ENCODE measurements at regions not wholly inside any gene's neighbourhood (a gene's known extent, or its start where the extent isn't known, plus 50 kb on each side); places are given as distances from the start of the nearest gene placed in this dataset.
"Not testable (repeated sequence)": the region's sequence is repeated elsewhere in the genome, so short reads cannot be mapped to it uniquely, and the experiment has no call there.

DNA sequence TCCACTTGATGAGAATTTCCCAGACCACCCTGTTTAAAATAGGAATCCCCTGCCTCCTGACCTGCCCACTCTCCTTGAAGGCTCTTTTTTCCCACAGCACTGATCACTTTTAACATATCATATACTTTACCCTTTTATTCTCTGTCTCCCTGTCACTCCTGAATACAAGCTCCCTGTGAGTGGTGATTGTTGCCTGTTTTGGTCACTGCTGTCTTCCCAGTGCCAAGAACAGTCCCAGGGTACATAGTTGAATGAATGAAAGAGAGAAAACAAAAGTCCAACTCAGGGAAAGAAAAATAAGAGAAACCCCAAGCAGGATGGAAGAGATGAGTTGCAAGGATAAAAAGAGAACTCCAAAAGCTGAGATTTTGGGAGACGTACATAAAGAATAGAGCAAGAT, 500.3 kb upstream of the LMCD1 start:
- DNase-seq (ENCODE audit: low read depth, low spot score): peak; percentile 11

- peak; percentile 24 for DNase-seq (ENCODE audit: low read depth, low spot score)
Measured at GRCh38 chr3:8001712-8002111, 499.9 kb upstream of the LMCD1 start.

- no peak for DNase-seq (ENCODE audit: low read depth, low spot score)
Measured at GRCh38 chr3:8011902-8012301, 489.7 kb upstream of the LMCD1 start.

DNA sequence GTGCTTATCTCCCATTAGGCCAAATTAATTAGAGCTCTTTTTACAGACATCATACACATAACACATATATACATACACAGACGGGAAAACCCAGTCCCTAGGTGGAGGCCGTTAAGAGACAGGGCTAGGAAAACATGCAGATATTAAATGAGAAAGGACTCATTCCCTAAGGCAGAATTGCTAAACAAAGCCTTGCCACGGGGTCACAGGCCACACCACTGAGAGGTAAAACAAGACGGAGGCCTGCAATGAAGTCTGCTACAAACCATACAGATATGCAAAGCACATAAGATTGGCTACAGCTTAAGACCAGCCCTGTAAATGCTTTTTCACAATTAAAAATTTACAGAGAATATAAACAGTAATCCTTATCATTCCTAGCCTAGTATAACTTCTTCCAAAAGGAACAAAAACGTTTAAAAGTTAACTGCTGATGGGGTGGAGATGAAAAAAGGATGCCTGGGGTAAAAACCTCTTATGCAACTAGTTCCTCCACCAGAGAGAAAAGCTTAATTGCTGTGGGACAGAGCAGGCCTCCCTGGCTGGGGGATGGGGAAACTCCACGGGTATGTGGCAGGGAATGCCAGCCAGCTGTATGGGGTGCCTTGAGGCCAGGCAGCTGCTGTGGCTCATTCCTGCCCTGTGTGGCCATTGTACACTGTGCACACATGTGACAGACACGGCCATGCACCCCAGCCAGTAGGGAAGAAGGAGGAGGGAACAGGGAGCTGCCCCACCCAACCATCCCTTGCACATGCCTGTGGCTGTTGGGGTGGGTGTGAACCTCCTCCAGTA, 481.4 kb upstream of the LMCD1 start:
- DNase-seq (ENCODE audit: low read depth, low spot score): no peak

- no peak for DNase-seq (ENCODE audit: low read depth, low spot score)
Measured at GRCh38 chr3:8027954-8028353, 473.7 kb upstream of the LMCD1 start.

- DNase-seq (ENCODE audit: low read depth, low spot score): no peak
Measured at GRCh38 chr3:8050283-8050682, 451.3 kb upstream of the LMCD1 start.

GRCh38 chr3:8052659-8053058, 449.0 kb upstream of the LMCD1 start:
- DNase-seq (ENCODE audit: low read depth, low spot score): peak; percentile 93

GRCh38 chr3:8068135-8068534, 433.5 kb upstream of the LMCD1 start:
- not testable (repeated sequence) for DNase-seq (ENCODE audit: low read depth, low spot score)

DNA sequence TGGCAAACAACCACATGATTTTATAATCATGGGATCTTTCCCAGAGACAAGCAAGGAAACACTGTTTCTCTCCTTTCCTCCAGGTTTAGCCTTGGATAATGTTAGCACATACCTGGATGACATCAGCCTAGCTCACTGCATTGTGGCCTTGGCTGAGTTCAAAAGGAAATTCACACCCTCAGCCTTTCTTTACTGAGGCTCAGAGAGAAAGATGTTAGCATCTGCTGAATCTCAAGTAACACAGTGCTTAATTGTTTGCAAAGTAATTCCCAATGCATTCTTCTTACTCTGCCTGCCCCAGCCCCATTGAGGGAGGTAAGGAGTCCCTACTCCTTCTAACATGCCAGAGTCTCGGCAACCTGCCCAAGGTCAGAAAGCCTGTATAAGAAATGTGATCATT, 432.2 kb upstream of the LMCD1 start:
- peak; percentile 36 for DNase-seq (ENCODE audit: low read depth, low spot score)

- peak; percentile 52 for DNase-seq (ENCODE audit: low read depth, low spot score)
Measured at GRCh38 chr3:8070011-8070410, 431.6 kb upstream of the LMCD1 start.

GRCh38 chr3:8074740-8075139, 426.9 kb upstream of the LMCD1 start:
- DNase-seq (ENCODE audit: low read depth, low spot score): not testable (repeated sequence)

DNA sequence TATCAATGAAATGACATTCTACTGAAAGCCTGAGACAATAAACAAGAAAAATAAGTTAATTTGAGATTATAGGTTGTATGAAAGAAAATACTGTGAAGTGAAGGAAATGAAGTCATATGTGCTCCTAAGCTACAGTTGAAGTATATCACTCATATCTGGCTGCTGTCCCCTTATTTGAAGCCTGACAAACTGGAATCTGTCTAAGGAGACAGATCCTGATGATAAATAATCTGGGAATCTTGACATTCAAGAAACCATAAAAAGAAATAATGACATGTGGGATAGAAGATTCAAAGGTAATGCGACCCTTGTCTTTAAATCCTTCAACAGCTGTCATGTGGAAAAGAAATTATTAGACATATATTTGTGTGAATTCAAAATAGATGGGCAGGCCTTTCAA, 424.5 kb upstream of the LMCD1 start:
- DNase-seq (ENCODE audit: low read depth, low spot score): no peak

GRCh38 chr3:8080464-8080863, 421.2 kb upstream of the LMCD1 start:
- no peak for DNase-seq (ENCODE audit: low read depth, low spot score)

GRCh38 chr3:8085498-8085897, 416.1 kb upstream of the LMCD1 start:
- no peak for DNase-seq (ENCODE audit: low read depth, low spot score)

DNA sequence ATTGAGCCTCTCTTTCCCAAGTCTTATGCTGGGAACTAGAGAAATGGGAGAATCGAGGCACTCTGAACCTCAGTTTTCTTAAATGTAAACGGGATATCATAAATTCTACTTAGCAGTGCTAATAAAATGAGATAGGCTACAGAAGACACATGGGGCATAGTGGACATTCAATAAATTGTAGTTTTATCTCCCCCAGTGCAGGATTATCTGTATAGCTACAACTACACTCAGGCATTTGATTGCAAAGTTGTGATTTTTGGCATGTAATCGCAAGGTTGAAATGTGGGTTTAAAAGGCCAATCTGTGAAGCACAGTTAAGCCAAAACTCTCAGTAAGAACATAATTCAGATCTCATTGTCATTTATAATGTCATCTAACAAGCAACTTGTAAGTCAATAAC, 413.7 kb upstream of the LMCD1 start:
- no peak for DNase-seq (ENCODE audit: low read depth, low spot score)

DNA sequence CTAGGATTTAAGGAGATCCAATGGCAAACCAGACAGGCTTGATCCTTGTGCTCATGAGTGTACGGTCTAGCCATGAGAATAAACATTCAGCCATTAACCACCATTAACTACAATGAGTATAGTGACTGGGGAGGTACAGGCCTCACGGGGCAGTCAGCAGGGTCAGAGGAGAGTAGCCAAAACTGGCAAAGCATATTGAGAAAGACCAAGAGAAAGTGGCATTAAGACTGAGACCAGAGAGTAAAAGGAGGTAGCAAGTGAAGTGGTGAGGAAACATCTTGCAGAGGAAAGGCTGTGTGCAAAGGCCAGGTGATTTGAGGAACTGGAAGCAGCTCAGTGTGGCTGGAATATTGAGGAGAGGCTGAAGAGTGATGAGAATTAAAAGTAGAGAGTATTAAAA, 407.2 kb upstream of the LMCD1 start:
- DNase-seq (ENCODE audit: low read depth, low spot score): no peak

GRCh38 chr3:8095724-8096123, 405.9 kb upstream of the LMCD1 start:
- no peak for DNase-seq (ENCODE audit: low read depth, low spot score)

GRCh38 chr3:8097690-8098089, 403.9 kb upstream of the LMCD1 start:
- DNase-seq (ENCODE audit: low read depth, low spot score): no peak

DNA sequence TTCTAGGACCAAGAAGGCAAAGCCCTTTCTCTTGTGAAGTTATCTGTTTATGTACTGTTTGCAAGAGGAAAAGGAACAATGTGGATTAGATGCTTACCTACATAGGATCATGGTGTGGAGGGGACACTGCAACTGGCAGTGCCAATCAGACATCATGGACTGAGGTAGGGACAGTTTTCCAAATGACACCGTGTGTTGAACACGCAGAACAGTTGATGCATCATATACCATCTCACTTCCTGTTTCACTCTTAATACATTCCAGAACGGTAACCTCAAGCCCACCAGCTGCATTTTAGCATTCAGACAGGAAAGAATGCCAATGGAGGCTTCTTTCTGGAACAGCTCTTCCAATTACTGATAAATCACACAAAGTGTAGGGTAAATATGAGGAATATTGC, 397.7 kb upstream of the LMCD1 start:
- no peak for DNase-seq (ENCODE audit: low read depth, low spot score)

DNA sequence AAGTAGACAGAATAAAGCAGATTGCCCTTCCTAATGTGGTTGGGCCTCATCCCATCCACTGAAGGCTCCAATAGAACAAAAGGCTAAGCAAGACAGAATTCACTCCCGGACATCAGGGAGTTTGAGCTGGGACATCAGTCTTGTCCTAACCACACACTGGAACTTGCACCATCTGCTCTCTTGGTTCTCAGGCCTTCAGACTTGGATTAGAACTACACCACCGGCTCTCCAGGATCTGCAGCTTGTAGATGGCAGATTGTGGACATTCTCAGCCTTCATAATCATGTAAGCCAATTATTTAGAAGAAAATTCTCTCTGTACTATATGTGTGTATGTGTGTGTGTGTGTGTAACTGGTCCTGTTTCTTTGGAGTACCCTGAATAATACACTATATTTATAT, 394.7 kb upstream of the LMCD1 start:
- no peak for DNase-seq (ENCODE audit: low read depth, low spot score)

DNA sequence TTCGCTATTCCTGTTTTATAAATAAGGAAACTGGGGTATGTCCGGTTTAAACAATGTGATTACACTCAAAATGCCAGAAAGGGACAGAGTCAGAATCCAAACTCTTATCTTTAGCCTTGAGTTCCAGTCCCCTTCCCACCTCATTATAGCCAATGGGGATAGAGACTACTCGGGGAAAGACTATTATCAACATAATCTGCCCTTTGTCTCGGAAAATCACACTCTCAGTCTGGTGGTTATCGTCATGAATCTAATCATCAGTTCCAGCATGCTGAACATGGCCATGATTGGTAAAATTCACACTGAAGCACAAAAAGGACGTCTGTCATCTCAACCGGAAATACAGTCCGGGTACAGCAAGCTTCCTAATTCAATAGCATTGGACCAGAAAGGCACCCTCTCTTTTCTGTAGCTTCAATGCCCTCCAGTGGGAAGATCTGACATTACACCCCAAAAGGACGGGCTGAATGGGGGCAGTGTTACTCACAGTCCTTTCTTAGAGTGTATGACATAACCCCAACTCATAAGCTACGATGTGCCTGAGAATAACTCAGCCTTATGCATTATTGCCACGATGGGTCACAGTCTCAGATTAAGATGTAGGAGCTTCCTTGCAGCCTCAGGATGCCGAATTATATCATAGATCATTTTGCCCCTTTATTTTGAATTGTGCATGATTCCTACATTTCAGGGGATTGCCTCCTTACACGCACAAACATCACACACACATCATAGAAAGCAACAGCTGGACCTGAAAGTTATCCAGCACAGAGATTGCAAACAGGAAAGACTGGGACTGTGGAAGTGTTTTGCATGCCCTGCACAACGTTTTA, 390.4 kb upstream of the LMCD1 start:
- peak; percentile 89 for DNase-seq (ENCODE audit: low read depth, low spot score)

GRCh38 chr3:8112587-8112986, 389.0 kb upstream of the LMCD1 start:
- no peak for DNase-seq (ENCODE audit: low read depth, low spot score)

- DNase-seq (ENCODE audit: low read depth, low spot score): no peak
Measured at GRCh38 chr3:8113626-8114025, 388.0 kb upstream of the LMCD1 start.

Data from astrocyte of the hippocampus (primary cell).